GM10266 (cell line): ENCODE measurements at regions not wholly inside any gene's neighbourhood (a gene's known extent, or its start where the extent isn't known, plus 50 kb on each side); places are given as distances from the start of the nearest gene placed in this dataset.

Source experiments
- DNase-seq: peaks from one replicate; pipeline ENCODE4 v3.0.0; 2012; ENCODE audit errors: extremely low spot score
- CTCF ChIP-seq: IDR thresholded peaks from 2 replicates; pipeline ENCODE4 v1.5.1; 2012; ENCODE audit warnings: mild to moderate bottlenecking, low read depth; ENCODE audit not compliant: control insufficient read depth, insufficient read depth; ENCODE audit errors: missing control alignments

- TF ChIP-seq CTCF: no peak
- no peak for DNase-seq
Measured at GRCh38 chr5:5800801-5801761, 378.6 kb downstream of the ICE1 start.

GRCh38 chr5:5799826-5800225, 377.3 kb downstream of the ICE1 start:
- TF ChIP-seq CTCF: no peak
- no peak for DNase-seq

DNA sequence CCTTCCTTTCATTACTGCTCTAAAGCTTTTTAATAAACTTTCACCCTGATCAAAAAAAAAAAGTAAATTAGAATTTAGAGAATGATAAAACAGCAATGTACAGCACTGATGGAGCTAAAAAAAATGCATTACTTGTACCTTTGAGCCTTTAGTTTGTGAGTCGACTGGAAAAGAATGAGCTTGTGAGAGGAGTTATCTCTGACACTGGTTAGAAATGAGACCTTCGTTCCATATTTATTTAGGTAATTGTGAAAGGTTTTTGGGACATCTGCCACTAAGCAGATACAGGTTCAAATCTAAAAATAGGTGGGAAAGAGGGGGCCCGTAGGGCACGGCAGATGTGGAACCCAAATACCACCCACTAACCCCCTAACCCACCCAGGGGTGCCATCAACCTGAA, 376.8 kb downstream of the ICE1 start:
- no peak for TF ChIP-seq CTCF
- DNase-seq: no peak

DNA sequence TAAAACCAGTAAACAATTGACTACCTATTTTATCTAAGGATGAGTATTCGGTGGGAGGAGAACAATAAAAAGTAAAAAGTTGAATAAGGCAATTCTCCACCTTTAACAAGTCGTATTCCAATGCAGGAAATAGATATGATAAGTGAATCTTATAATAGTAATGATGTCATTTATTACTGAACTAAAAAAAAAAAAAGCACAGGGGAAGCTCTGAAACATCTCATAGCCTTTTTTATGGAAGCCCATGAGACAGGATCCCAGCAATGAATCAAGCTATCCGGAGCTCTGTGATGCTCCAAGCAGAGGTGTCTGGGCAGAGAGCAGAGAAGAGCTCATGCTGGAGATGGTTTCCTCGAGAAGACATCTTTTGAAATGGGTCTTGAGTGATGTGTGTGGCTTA, 376.0 kb downstream of the ICE1 start:
- TF ChIP-seq CTCF: no peak
- no peak for DNase-seq

- no peak for TF ChIP-seq CTCF
Measured at GRCh38 chr5:5798041-5798440, 375.6 kb downstream of the ICE1 start.

DNA sequence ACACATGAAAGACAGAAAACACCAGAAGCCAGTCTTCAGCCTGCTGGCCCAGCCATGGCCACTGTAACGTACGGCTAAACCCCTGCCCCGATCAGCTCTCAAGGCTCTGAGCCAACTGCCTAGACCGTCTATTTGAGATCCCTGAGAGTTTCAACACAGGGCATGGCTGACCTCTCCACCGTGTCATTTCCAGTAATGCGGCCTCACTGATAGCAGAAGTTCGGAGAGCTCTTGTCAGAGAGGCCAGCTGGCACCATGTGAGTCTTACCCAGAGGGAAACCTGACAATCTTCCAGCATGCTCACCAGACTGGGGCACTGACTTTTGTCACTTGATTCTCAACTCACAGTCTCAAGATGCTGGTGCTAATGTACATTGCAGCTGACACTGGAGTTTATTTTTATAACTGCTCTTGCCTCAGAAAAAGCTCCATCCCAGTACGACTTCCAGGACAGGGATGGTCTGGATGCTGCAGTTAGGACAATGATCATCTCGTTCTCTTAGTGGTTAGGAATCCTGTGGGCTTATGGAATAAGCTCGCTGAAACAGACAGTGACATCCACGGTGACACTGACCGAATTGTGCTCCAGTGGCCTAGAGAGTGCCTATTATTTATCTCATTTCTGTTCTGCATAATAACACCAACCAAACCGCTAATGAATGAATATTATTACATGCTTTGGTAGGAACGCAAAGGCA, 372.7 kb downstream of the ICE1 start:
- no peak for TF ChIP-seq CTCF
- no peak for DNase-seq

More at GRCh38 chr5:5798041-5798440, 375.6 kb downstream of the ICE1 start:
- DNase-seq: no peak
